ENCODE measurements at regions not wholly inside any gene's neighbourhood (a gene's known extent, or its start where the extent isn't known, plus 50 kb on each side); places are given as distances from the start of the nearest gene placed in this dataset.

- Histone ChIP-seq H3K9me3 (no peaks in the 10 kb centered on the region), H3K4me3 (no peak overlapping the region), H3K36me3 (ENCODE audit: low read depth, missing control alignments) (no peaks in the 10 kb centered on the region), H3K4me1 (no peaks in the 10 kb centered on the region), H3K27ac (no peak overlapping the region), H3K27me3 (no peaks in the 10 kb centered on the region)
- no peak for TF ChIP-seq CTCF (IDR thresholded peaks at IDR 0.05)
- no peak for TF ChIP-seq POLR2A (IDR thresholded peaks at IDR 0.05)
- DNase-seq, result no peak
- intact Hi-C loops (cut with DNase I; ENCODE audit: low total_unique reads), result no loop called here
- 68 to 82% methylated on average over 3 of the region's 3 CpGs for WGBS, 2 donors
Observed at GRCh38 chr17:55622547-55622946, 100.1 kb downstream of the TMEM100 start.

DNA sequence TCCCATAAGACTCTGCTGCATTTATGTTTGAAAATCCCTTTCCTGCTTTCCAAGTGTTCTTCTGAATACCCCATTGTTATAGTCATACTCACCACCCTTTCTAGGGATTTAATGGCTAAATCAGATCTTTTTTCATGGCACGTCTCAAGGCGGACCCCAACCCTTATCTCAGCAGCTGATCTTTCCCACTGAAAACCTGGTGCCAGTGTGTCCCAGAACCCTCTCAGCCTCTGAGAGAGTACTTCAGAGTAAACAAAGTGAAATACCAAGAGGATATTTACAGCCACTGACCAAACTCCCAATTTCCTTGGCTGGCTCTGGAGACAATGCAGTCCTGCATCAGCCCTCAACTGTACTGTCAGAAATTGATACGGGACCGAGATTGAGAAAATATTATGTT is 101.7 kb downstream of the TMEM100 start:
- Histone ChIP-seq H3K27ac (no peak overlapping the region), H3K4me1 (no peaks in the 10 kb centered on the region), H3K27me3 (no peaks in the 10 kb centered on the region), H3K36me3 (ENCODE audit: low read depth, missing control alignments) (no peaks in the 10 kb centered on the region), H3K9me3 (no peaks in the 10 kb centered on the region), H3K4me3 (no peak overlapping the region)
- no peak for DNase-seq
- intact Hi-C loops (cut with DNase I; ENCODE audit: low total_unique reads), result no loop called here
- TF ChIP-seq CTCF (IDR thresholded peaks at IDR 0.05) (no peak), POLR2A (IDR thresholded peaks at IDR 0.05) (no peak)
- 83 to 86% methylated on average over 4 of the region's 4 CpGs for WGBS, 2 donors

GRCh38 chr17:55620023-55620422 is 102.6 kb downstream of the TMEM100 start:
- no peak for DNase-seq
- no peaks in the 10 kb centered on the region for H3K27me3 ChIP-seq
- H3K4me1 ChIP-seq, result no peaks in the 10 kb centered on the region
- TF ChIP-seq POLR2A (IDR thresholded peaks at IDR 0.05), result no peak
- TF ChIP-seq CTCF (IDR thresholded peaks at IDR 0.05), result no peak
- no peak overlapping the region for H3K4me3 ChIP-seq
- no peaks in the 10 kb centered on the region for H3K36me3 ChIP-seq (ENCODE audit: low read depth, missing control alignments)
- intact Hi-C loops (cut with DNase I; ENCODE audit: low total_unique reads), result no loop called here
- no peak overlapping the region for H3K27ac ChIP-seq
- no peaks in the 10 kb centered on the region for H3K9me3 ChIP-seq
- WGBS, 2 donors, result 63 to 83% methylated on average over 3 of the region's 3 CpGs

DNA sequence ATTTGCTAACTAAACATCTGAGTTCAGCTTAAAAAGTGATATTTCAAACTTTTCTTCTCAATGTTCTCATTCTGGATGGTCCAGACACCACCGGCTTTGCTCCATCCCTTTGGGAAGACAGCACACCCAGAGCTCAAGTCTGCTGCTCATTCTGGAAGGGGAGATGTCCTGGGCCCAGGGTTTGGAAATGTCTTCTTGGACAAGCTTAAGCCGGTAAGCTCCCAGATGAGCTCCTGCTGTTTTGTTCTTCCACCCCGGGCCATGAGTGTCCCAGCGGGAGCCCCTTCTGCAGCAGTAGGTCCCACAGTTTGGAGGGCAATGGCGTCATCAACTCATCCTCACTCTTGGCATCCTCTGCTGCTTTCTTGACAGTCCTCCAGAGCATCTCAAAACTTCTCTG is 105.2 kb downstream of the TMEM100 start:
- H3K27ac ChIP-seq, result no peak overlapping the region
- 77 to 84% methylated on average over 5 of the region's 5 CpGs for WGBS, 2 donors
- no peak for DNase-seq
- no peak overlapping the region for H3K4me3 ChIP-seq
- no peaks in the 10 kb centered on the region for H3K27me3 ChIP-seq
- intact Hi-C loops (cut with DNase I; ENCODE audit: low total_unique reads), result no loop called here
- no peaks in the 10 kb centered on the region for H3K36me3 ChIP-seq (ENCODE audit: low read depth, missing control alignments)
- H3K9me3 ChIP-seq, result no peaks in the 10 kb centered on the region
- TF ChIP-seq CTCF (IDR thresholded peaks at IDR 0.05), result no peak
- no peaks in the 10 kb centered on the region for H3K4me1 ChIP-seq

GRCh38 chr17:55614061-55614460 is 102.8 kb upstream of the SMIM36 start:
- WGBS, 2 donors, result 86 to 91% methylated on average over 2 of the region's 2 CpGs
- Histone ChIP-seq H3K9me3 (no peaks in the 10 kb centered on the region), H3K36me3 (ENCODE audit: low read depth, missing control alignments) (no peaks in the 10 kb centered on the region), H3K4me1 (no peaks in the 10 kb centered on the region), H3K4me3 (no peak overlapping the region), H3K27me3 (no peaks in the 10 kb centered on the region), H3K27ac (no peak overlapping the region)
- no peak for DNase-seq
- intact Hi-C loops (cut with DNase I; ENCODE audit: low total_unique reads), result no loop called here
- TF ChIP-seq POLR2A (IDR thresholded peaks at IDR 0.05), result no peak
- TF ChIP-seq CTCF (IDR thresholded peaks at IDR 0.05), result no peak
